ENCODE measurements at regions not wholly inside any gene's neighbourhood (a gene's known extent, or its start where the extent isn't known, plus 50 kb on each side); places are given as distances from the start of the nearest gene placed in this dataset.

GRCh38 chr17:79269620-79270019, 195.0 kb downstream of the ENGASE start:
- no peak for DNase-seq

- no peak for DNase-seq
Measured at GRCh38 chr17:79263191-79263590, 188.6 kb downstream of the ENGASE start.

- no peak for DNase-seq
Measured at GRCh38 chr17:79262624-79263023, 188.0 kb downstream of the ENGASE start.

GRCh38 chr17:79261355-79262072, 186.9 kb downstream of the ENGASE start:
- no peak for DNase-seq

GRCh38 chr17:79258843-79259242, 184.2 kb downstream of the ENGASE start:
- no peak for DNase-seq

GRCh38 chr17:79258041-79258440, 183.4 kb downstream of the ENGASE start:
- DNase-seq = no peak

GRCh38 chr17:79255926-79256585, 181.4 kb downstream of the ENGASE start:
- no peak for DNase-seq

GRCh38 chr17:79255456-79255855, 180.8 kb downstream of the ENGASE start:
- DNase-seq = no peak

- DNase-seq = no peak
Measured at GRCh38 chr17:79255046-79255445, 180.4 kb downstream of the ENGASE start.

GRCh38 chr17:79252886-79253285, 178.3 kb downstream of the ENGASE start:
- DNase-seq = no peak

- no peak for DNase-seq
Measured at GRCh38 chr17:79251824-79252223, 177.2 kb downstream of the ENGASE start.

- no peak for DNase-seq
Measured at GRCh38 chr17:79249929-79250521, 175.4 kb downstream of the ENGASE start.

- DNase-seq = no peak
Measured at GRCh38 chr17:79248843-79249493, 174.3 kb downstream of the ENGASE start.

- no peak for DNase-seq
Measured at GRCh38 chr17:79246225-79247190, 171.9 kb downstream of the ENGASE start.

GRCh38 chr17:79244665-79245064, 170.0 kb downstream of the ENGASE start:
- no peak for DNase-seq

- DNase-seq = no peak
Measured at GRCh38 chr17:79243996-79244395, 169.4 kb downstream of the ENGASE start.

GRCh38 chr17:79243603-79243990, 169.0 kb downstream of the ENGASE start:
- no peak for DNase-seq

- DNase-seq = no peak
Measured at GRCh38 chr17:79242873-79243602, 168.4 kb downstream of the ENGASE start.

GRCh38 chr17:79242393-79242792, 167.8 kb downstream of the ENGASE start:
- DNase-seq = no peak

- DNase-seq = no peak
Measured at GRCh38 chr17:79241616-79242015, 167.0 kb downstream of the ENGASE start.

GRCh38 chr17:79239205-79239604, 164.6 kb downstream of the ENGASE start:
- no peak for DNase-seq
